Activated CD4-positive, CD25-positive, alpha-beta regulatory T cell (primary cell): ENCODE measurements at regions not wholly inside any gene's neighbourhood (a gene's known extent, or its start where the extent isn't known, plus 50 kb on each side); places are given as distances from the start of the nearest gene placed in this dataset.
"Not testable (repeated sequence)": the region's sequence is repeated elsewhere in the genome, so short reads cannot be mapped to it uniquely, and the experiment has no call there.

ENCODE experiments used
- DNase-seq, 4 experiments: peaks; one replicate each; lab custom pipeline; 2025; lab: John Stamatoyannopoulos, UW

DNA sequence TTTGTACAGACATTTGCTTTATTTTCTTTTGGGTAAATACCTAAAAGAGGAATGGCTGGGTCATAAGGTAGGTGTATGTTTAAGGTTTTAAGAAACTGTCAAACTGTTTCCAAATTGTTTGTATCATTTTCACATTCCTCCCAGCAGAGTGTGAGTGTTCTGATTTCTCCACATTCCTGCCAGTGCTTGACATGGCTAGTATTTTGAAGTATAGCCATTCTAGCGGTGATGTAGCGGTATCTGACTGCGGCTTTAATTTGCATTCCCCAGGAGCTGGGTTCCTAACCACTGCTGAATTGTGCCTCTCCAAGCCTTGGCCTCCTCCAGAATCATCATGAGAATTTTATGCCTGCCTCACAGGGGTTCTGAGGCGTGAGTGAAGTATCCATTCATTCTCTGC is 61.8 kb upstream of the ARL4C start:
- DNase-seq, result no peak

DNA sequence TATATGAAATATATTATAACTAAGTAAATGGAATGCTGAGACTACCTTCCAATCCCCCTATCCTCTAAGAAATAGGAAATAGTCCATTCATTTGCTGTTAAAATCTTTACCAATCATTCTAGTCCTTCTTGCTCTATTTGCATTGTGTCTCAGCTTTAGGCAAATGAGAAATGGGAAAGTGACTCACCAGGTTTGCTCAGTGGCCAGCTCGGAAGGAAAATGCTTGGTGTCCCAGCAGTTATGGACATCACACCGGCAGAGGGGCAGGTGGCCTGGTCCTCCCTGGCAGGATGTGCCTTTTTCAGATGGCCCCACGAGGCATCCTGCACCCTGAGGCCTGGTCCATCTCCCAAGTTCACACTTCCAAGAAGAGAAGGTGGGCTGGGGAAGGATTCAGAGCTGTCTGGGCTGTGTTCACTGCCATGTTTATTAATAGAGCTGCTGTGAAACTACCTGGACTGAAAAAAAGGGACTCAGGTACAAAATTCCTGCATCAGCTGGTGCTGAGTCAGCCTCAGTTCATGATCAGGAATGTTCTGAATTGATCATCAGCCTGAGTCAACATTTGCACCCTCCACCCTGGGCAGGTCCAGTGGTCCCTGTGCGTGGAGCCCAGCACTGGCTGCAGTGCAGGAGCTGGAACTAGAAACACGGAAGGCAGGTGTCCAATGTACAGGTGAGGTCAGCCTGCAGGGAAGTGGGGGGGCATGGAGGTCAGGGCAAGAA is 60.1 kb upstream of the ARL4C start:
- DNase-seq, result no peak

DNA sequence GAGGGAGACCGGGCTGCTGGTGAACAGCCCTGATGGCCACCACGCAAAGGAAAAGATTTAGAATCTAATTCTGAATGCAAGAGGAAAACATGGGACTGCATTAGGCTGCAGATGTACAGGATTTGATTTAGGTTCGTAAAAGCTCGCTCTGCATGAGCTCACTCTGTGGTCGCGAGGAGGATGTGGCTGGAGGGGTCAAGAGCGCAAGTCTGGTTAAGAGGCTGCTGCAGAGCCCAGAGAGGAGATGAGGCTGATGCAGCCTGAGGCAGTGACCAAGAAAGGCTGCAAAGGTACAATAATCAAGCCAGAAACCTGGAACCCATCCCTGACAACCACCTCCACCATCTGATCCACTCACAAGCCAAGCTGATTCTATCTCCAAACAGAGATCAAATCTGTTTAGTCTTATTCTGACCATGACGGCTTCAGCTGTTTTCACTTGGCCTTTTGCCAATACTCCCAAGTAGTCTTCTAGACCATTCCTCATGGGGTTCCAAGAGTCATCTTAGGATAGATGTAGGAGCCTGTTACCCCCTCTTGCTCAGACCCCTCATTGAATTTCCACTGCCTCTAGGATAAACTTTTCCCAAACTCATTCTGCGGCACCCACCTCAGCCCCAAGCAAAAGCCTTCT is 58.9 kb upstream of the ARL4C start:
- no peak for DNase-seq

DNA sequence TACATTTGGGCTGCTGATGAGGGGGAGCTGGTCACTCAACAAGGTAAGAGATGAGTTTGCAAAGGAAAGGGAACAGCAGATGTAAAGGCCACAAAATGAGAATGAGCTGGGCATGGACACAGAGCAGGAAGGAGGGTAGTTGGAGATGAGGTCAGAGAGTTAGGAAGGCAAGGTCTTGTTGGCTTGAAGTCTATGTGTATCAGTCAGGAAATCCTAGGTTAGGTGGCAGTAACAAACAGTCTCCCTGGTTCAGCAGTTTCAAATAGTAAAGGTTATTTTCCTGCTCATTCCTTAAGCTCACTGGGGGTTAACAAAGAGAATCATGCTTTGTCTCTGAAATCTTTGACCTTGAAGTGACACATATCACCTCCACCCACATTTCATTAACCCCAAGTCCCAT is 58.3 kb upstream of the ARL4C start:
- DNase-seq, result no peak

DNA sequence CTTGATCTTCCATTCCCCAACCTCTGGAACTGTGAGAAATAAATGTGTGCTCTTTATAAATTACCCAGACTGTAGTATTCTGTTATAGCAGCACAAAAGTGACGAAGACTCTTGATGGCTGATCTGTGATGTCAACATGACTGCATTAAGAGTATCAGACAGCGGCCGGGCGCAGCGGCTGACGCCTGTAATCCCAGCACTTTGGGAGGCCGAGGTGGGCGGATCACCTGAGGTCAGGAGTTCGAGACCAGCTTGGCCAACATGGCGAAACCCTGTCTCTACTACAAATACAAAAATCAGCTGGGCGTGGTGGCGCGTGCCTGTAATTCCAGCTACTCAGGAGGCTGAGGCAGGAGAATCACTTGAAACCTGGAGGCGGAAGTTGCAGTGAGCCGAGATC is 56.3 kb upstream of the ARL4C start:
- not testable (repeated sequence) for DNase-seq

DNA sequence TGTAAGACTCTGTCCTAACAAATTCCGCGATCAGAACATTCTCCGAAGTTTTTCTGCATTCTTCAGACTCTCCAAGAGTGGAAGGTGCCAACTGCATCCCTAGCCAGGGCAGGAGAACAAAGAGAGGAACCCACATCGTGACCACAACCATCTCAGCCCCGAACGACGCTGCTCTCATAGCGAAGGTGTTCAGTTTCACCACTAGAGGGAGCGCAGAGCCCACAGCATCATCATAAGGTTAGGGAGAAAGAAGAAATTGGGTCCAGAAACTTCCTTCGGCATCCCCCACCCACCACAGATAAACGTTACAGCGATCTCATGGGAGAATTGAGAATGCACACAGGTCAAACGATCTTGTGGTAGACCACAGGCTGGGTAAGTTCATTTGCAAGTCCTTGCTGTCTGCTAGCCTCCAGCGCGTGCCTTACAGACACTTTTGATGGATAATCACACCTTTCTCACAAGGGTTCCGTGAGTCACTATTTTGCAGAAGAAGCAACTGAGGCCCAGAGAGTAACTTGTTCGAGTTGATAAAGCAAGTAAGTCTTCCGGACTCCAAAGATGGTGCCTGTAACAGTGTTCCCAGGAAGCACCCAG is 53.7 kb upstream of the ARL4C start:
- DNase-seq, result peak in 1 of 4 experiments; percentile 12

DNA sequence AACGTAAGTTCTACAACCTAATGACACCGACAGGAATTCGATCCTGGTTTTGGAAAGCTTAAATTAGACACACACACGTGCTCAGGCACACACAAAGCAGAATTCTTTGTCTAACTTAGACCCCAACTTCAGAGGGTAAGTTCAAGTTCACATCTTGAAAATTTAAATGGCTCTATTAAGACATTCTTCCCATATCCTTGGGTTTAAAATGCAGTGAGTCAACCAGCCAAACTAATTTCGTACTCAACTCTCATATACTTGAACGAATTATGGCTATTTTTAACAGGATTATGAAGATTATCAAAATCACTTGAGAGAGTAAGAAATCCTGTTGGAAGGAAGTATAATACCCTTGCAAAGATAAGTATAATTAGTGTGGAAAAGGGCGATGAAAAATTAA is 53.2 kb upstream of the ARL4C start:
- DNase-seq, result no peak

DNA sequence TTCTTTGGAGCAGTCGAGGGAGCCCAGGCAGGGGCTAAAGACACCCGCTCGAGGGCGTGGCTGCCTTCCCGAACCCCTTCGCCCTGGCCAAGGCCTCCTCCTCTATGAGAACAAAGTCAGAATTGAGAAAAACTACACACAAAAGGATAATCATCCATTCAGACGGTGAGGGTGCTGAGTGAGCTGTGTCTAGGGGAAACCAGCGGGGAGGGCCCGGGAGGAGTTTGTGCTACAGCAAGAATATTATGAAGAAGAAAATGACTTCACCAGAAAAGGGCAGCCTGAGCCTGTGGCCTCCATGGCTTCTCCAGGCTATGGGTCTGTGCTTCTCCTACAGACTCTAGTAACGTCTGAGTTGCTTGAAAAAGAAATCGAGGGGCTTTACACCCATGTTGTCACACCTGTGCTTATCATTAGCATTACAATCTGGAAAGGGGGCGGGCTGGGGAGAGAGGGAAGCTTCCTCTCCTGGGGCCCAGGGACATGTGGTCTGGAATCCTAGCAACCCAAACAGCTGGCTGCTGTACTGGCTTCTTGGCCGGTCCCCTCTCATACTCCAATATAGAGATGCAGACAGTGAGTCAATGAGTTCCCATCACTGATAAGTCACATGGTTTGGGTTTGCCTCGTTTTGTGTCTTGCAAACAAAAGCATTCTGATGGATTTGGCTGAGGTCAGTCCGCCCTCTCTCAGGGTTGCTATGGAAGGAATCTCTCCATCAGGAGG is 52.0 kb upstream of the ARL4C start:
- no peak for DNase-seq

DNA sequence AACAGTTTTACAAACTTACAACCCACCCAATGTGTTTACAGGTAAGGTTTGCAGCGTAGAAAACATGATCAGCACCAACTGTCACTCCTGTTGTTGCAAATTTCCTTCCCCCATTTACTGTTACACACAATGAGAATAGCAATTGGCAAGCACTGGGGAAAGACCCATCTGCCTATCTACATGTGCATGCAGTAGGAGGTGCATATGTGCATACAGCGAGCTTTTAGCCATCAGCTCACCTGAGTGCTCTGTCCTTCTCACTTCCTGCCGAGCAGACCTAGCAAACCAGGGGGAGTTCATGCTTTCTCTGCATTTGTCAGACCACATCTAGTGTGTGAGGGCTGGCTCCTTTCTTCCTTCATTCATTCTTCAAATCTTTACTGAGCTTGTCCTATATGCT is 49.9 kb upstream of the ARL4C start:
- DNase-seq, result no peak
